ENCODE measurements at regions not wholly inside any gene's neighbourhood (a gene's known extent, or its start where the extent isn't known, plus 50 kb on each side); places are given as distances from the start of the nearest gene placed in this dataset.

- no peak overlapping the region for H4K8ac ChIP-seq (ENCODE audit: extremely low read depth, insufficient read depth, low read length)
- H3K4me3 ChIP-seq (ENCODE audit: extremely low read depth in 1 of 4, insufficient read depth in 2 of 4, low read depth in 3 of 4, low read length in 4 of 4) = no peak overlapping the region
- H3K36me3 ChIP-seq (ENCODE audit: control insufficient read depth in 2 of 4, insufficient read depth in 4 of 4, low read length in 3 of 4) = peaks cover 0 to 9% (median 0%) of the 10 kb centered on the region in 4 experiments; a peak in 3 of 8 replicates
- no peak overlapping the region for H2AK5ac ChIP-seq (ENCODE audit: low read depth, low read length)
- no peaks in the 10 kb centered on the region for H3K4me1 ChIP-seq (replicated peaks in 1 of 4; ENCODE audit: control insufficient read depth in 3 of 4, insufficient read depth in 4 of 4, low read length in 3 of 4)
- POLR2A ChIA-PET (ENCODE audit: partially characterized antibody) = no interaction called here
- H2AFZ ChIP-seq (ENCODE audit: low read length) = peak overlapping the region; percentile 94
- H2BK120ac ChIP-seq (replicated peaks; ENCODE audit: low read depth, low read length) = no peak overlapping the region
- no peak overlapping the region for H2BK15ac ChIP-seq (ENCODE audit: low read length)
- H3K18ac ChIP-seq (ENCODE audit: extremely low read depth, low read length) = no peak overlapping the region
- H3K23me2 ChIP-seq (ENCODE audit: low read depth, low read length) = no peaks in the 10 kb centered on the region
- no peak overlapping the region for H4K91ac ChIP-seq (replicated peaks; ENCODE audit: insufficient read length, low read length)
- H4K20me1 ChIP-seq (replicated peaks in 1 of 2; ENCODE audit: control insufficient read depth in 1 of 2, insufficient read depth in 2 of 2, low read length in 2 of 2) = no peaks in the 10 kb centered on the region
- no peak overlapping the region for H3K14ac ChIP-seq (ENCODE audit: insufficient read length)
- WGBS, 2 experiments (ENCODE audit: extremely low coverage in 1 of 2, insufficient coverage in 1 of 2, insufficient read length in 1 of 2, insufficient replicate concordance in 2 of 2, low coverage in 1 of 2, low lambda C conversion rate in 2 of 2, missing lambda C conversion rate in 1 of 2) = 94% methylated on average over 4 of the region's 4 CpGs; no CpG with 5 or more reads in 1 of the 2 experiments
- H3K79me1 ChIP-seq (ENCODE audit: low read depth, low read length) = no peaks in the 10 kb centered on the region
- H3K56ac ChIP-seq (replicated peaks; ENCODE audit: insufficient read length, low read depth, low read length) = no peak overlapping the region
- no peak overlapping the region for H3K4ac ChIP-seq (replicated peaks; ENCODE audit: insufficient read length, low read depth, low read length)
- TF ChIP-seq RXRA (IDR thresholded peaks at IDR 0.05; ENCODE audit: insufficient read depth, low read depth, low read length) = no peak
- TF ChIP-seq NANOG (IDR thresholded peaks at IDR 0.05; ENCODE audit: insufficient read depth, low read depth, low read length, poor library complexity, severe bottlenecking) = no peak
- no peak for TF ChIP-seq TEAD4 (IDR thresholded peaks at IDR 0.05; ENCODE audit: low read depth, low read length)
- no peak for TF ChIP-seq KDM1A (IDR thresholded peaks at IDR 0.05; ENCODE audit: borderline replicate concordance, low read length)
- no peak for TF ChIP-seq JUN (IDR thresholded peaks at IDR 0.05; ENCODE audit: low read depth, low read length)
- no peak for TF ChIP-seq JUND (IDR thresholded peaks at IDR 0.05; ENCODE audit: low read length)
- no peak for TF ChIP-seq BRCA1 (IDR thresholded peaks at IDR 0.05; ENCODE audit: low read depth, low read length)
- TF ChIP-seq TCF12 (IDR thresholded peaks at IDR 0.05; ENCODE audit: low read depth, low read length) = no peak
- no peak for TF ChIP-seq SIRT6 (IDR thresholded peaks at IDR 0.05; ENCODE audit: low read length)
- no peak for TF ChIP-seq SP1 (IDR thresholded peaks at IDR 0.05; ENCODE audit: low read depth, low read length)
- TF ChIP-seq RNF2 (IDR thresholded peaks at IDR 0.05; ENCODE audit: borderline replicate concordance, low read depth, low read length, missing control alignments, poor library complexity, severe bottlenecking) = no peak
- no peak for TF ChIP-seq RAD21 (IDR thresholded peaks at IDR 0.05 in 1 of 2, conservative IDR thresholded peaks at IDR 0.05 in 1 of 2; ENCODE audit: low read depth in 2 of 2, low read length in 2 of 2)
- TF ChIP-seq GABPA (IDR thresholded peaks at IDR 0.05; ENCODE audit: borderline replicate concordance, insufficient read depth, low read length) = no peak
- H3K23ac ChIP-seq (ENCODE audit: insufficient read length) = no peak overlapping the region
- no peak for DNase-seq (ENCODE audit: low read depth in 1 of 2, low spot score in 2 of 2)
- H3K27ac ChIP-seq (ENCODE audit: low read depth, low read length) = no peak overlapping the region
- H3K9ac ChIP-seq (replicated peaks in 1 of 4; ENCODE audit: extremely low read depth in 1 of 4, low read depth in 3 of 4, low read length in 3 of 4) = no peak overlapping the region
- no peaks in the 10 kb centered on the region; a peak in 1 of 7 replicates for H3K27me3 ChIP-seq (replicated peaks in 1 of 4; ENCODE audit: control insufficient read depth in 3 of 4, extremely low read depth in 1 of 4, insufficient read depth in 3 of 4, low read length in 3 of 4)
- H2BK5ac ChIP-seq (ENCODE audit: low read depth, low read length) = no peak overlapping the region
- CTCF ChIA-PET (ENCODE audit: partially characterized antibody) = no interaction called here
- H4K5ac ChIP-seq (ENCODE audit: insufficient read length, low read depth, low read length) = no peak overlapping the region
- H3K9me3 ChIP-seq (ENCODE audit: insufficient read depth in 2 of 2, low read depth in 1 of 2, low read length in 1 of 2) = peaks cover 15 to 18% of the 10 kb centered on the region in 2 experiments
- no peak overlapping the region for H2BK12ac ChIP-seq (ENCODE audit: low read depth, low read length)
- H3K4me2 ChIP-seq (ENCODE audit: insufficient read depth in 1 of 2, low read depth in 2 of 2, low read length in 2 of 2) = no peak overlapping the region
- no peaks in the 10 kb centered on the region for H3K79me2 ChIP-seq (ENCODE audit: control insufficient read depth in 1 of 2, insufficient read depth in 2 of 2, low read length in 2 of 2)
- no peak for FAIRE-seq
- H2BK20ac ChIP-seq (ENCODE audit: low read length) = no peak overlapping the region
These were observed 245.3 kb downstream of the CASP12 start for GRCh38 chr11:104652996-104653395.

All from H1 (cell line).